Vagina (tissue), 2 donors: ENCODE measurements at regions not wholly inside any gene's neighbourhood (a gene's known extent, or its start where the extent isn't known, plus 50 kb on each side); places are given as distances from the start of the nearest gene placed in this dataset.
"Not testable (repeated sequence)": the region's sequence is repeated elsewhere in the genome, so short reads cannot be mapped to it uniquely, and the experiment has no call there.

Experiments
- DNase-seq, 2 donors: peaks; one replicate each; pipeline ENCODE4 v3.0.0-alpha.2; 2017; ENCODE audit errors: extremely low spot score in 2 of 2
- H3K27ac ChIP-seq: fragments of 200-600 bp; sonication (generic); one replicate; pipeline ENCODE4 v1.5.1; 2019
- H3K27me3 ChIP-seq: fragments of 200-600 bp; sonication (generic); one replicate; pipeline ENCODE4 v1.5.1; 2019
- H3K36me3 ChIP-seq, 2 donors: fragments of 200-600 bp; sonication (generic); one replicate each; pipeline ENCODE4 v1.5.1; 2017 to 2019
- H3K4me1 ChIP-seq: fragments of 200-600 bp; sonication (generic); one replicate; pipeline ENCODE4 v1.5.1; 2019
- H3K4me3 ChIP-seq, 2 donors: fragments of 200-600 bp; sonication (generic); 1 replicate in 1 of 2; 2 replicates in 1 of 2; pipeline ENCODE4 v1.5.1; 2016 to 2019
- H3K9me3 ChIP-seq: fragments of 200-600 bp; sonication (generic); one replicate; pipeline ENCODE4 v1.5.1; 2019
- POLR2A ChIP-seq, 2 donors: fragments of 450-650 bp; IDR thresholded peaks; one replicate each; pipeline ENCODE4 v1.6.1; 2017; ENCODE audit warnings: antibody characterized with exemption in 2 of 2, mild to moderate bottlenecking in 2 of 2, moderate library complexity in 2 of 2
- POLR2AphosphoS5 ChIP-seq, 2 donors: sonication (generic); formaldehyde crosslinking; IDR thresholded peaks; one replicate each; pipeline ENCODE4 v1.9.0; 2017; ENCODE audit warnings: antibody characterized with exemption in 2 of 2, mild to moderate bottlenecking in 2 of 2, low read depth in 1 of 2; ENCODE audit not compliant: insufficient read depth in 1 of 2
- intact Hi-C: fragments of 100-400 bp; cut with DNase I; formaldehyde crosslinking; loops from one replicate; pipeline ENCODE4 v1.15.1; 2023
- TF ChIP-seq, protein P1 (sequence below), 3 experiments: fragments of 450-650 bp in 2 of 3; fragments of 200-600 bp in 1 of 3; sonication (generic) in 1 of 3; IDR thresholded peaks; one replicate each; pipeline ENCODE4 v1.5.1; 2017 to 2019; ENCODE audit warnings: antibody characterized with exemption in 3 of 3, mild to moderate bottlenecking in 2 of 3, moderate library complexity in 2 of 3

DNA sequence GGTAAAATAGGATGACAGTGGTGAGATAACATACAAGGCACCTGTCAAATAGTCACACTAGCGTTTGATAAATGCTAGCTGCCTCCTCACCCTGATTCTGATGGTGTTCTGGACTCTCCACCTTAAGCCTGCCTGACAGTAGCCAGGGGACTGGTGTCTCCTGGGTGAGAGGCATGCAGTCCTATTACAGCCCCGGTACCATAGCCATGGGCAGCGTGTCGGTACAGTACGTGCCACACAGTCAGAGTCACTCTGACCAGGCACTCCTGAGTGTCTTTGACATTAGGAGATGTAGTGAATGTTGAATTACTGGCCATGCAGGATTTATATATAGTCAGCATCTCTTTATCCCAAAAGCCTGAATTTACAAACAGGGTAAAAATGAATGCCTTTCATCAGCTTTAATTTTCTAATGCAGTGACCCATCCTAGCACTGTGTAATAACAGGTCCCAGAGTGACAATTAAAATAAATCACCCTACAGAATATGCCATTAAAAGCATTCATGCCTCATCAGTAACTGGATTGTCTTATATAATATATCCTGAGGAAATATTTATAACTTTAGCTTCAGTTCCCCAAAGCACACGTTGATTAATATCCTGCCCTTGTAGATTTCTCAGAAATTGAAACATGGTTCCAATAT, 760.3 kb upstream of the SOX11 start:
- intact Hi-C loops, result no loop called here

DNA sequence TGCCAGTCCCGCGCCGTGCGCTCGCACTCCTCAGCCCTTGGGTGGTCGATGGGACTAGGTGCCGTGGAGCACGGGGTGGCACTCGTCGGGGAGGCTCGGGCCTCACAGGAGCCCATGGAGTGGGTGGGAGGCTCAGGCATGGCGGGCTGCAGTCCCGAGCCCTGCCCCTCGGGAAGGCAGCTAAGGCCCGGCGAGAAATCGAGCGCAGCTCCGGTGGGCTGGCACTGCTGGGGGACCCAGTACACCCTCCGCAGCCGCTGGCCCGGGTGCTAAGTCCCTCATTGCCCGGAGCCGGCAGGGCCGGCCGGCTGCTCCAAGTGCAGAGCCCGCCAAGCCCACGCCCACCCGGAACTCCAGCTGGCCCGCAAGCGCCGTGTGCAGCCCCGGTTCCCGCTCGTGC, 756.9 kb upstream of the SOX11 start:
- intact Hi-C loops, DNase-seq, H3K4me3 ChIP-seq: not testable (repeated sequence)

More for the DNA sequence above, 760.3 kb upstream of the SOX11 start:
- no peak for DNase-seq
- Histone ChIP-seq H3K36me3 (no peaks in the 10 kb centered on the region), H3K27ac (no peak overlapping the region), H3K4me1 (no peaks in the 10 kb centered on the region), H3K27me3 (no peaks in the 10 kb centered on the region), H3K9me3 (no peaks in the 10 kb centered on the region), H3K4me3 (no peak overlapping the region)
- TF ChIP-seq, protein P1, sequence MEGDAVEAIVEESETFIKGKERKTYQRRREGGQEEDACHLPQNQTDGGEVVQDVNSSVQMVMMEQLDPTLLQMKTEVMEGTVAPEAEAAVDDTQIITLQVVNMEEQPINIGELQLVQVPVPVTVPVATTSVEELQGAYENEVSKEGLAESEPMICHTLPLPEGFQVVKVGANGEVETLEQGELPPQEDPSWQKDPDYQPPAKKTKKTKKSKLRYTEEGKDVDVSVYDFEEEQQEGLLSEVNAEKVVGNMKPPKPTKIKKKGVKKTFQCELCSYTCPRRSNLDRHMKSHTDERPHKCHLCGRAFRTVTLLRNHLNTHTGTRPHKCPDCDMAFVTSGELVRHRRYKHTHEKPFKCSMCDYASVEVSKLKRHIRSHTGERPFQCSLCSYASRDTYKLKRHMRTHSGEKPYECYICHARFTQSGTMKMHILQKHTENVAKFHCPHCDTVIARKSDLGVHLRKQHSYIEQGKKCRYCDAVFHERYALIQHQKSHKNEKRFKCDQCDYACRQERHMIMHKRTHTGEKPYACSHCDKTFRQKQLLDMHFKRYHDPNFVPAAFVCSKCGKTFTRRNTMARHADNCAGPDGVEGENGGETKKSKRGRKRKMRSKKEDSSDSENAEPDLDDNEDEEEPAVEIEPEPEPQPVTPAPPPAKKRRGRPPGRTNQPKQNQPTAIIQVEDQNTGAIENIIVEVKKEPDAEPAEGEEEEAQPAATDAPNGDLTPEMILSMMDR (IDR thresholded peaks at IDR 0.05), result no peak
- TF ChIP-seq POLR2AphosphoS5 (IDR thresholded peaks at IDR 0.05; ENCODE audit: insufficient read depth in 1 of 2, low read depth in 1 of 2) (no peak), POLR2A (IDR thresholded peaks at IDR 0.05) (no peak)

DNA sequence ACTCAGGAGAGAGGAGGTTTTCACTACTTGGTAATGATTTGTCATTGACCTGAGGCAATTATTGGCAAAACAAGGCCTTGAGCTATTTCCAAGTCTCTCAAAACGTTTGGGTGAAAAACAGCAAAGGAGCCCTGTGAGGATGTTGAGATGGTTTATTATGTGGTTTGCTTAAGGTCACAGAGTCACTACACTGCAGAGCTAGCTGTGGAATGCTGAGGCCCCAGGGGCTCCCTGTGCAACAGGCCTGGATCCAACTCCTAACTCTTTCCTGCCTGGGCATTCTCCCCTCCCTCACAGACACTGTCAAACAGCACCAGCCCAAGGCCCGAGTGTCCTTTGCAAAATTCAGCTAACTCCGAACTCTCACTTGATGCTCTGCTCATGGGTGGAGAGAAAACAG, 754.6 kb upstream of the SOX11 start:
- H3K27ac ChIP-seq, result no peak overlapping the region
- no peaks in the 10 kb centered on the region for H3K4me1 ChIP-seq
- TF ChIP-seq, protein P1 (IDR thresholded peaks at IDR 0.05), result no peak
- no peak for TF ChIP-seq POLR2A (IDR thresholded peaks at IDR 0.05)
- no peak for TF ChIP-seq POLR2AphosphoS5 (IDR thresholded peaks at IDR 0.05; ENCODE audit: insufficient read depth in 1 of 2, low read depth in 1 of 2)
- H3K4me3 ChIP-seq, result no peak overlapping the region
- intact Hi-C loops, result no loop called here
- no peaks in the 10 kb centered on the region for H3K9me3 ChIP-seq
- no peaks in the 10 kb centered on the region for H3K36me3 ChIP-seq
- H3K27me3 ChIP-seq, result no peaks in the 10 kb centered on the region
- DNase-seq, result no peak

More for the DNA sequence above, 756.9 kb upstream of the SOX11 start:
- not testable (repeated sequence) for H3K9me3 ChIP-seq, H3K4me1 ChIP-seq, H3K36me3 ChIP-seq, H3K27ac ChIP-seq, H3K27me3 ChIP-seq

DNA sequence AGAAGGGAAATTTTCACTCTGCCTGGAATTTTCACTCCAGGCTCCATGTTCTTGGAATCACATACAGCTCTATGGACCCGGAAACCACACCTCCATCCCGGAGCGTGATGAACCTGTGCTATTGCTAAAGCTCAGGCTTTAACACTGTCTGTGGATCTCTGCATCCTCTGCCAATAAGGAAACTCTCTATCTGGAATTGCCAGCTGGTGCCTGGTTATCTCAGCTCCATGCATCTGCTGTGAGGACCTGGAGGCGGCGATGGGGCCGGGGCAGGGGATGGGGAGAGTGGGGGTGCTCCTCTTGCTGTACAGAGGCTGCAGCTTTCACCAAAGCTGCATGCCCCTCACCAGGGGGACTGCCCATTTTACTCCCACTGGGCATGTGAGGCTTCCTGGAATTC, 754.0 kb upstream of the SOX11 start:
- intact Hi-C loops, result no loop called here
- no peak for DNase-seq
- no peaks in the 10 kb centered on the region for H3K4me1 ChIP-seq
- H3K4me3 ChIP-seq, result no peak overlapping the region
- no peaks in the 10 kb centered on the region for H3K36me3 ChIP-seq
- no peaks in the 10 kb centered on the region for H3K27me3 ChIP-seq
- H3K27ac ChIP-seq, result no peak overlapping the region
- TF ChIP-seq POLR2AphosphoS5 (IDR thresholded peaks at IDR 0.05; ENCODE audit: insufficient read depth in 1 of 2, low read depth in 1 of 2) (no peak), POLR2A (IDR thresholded peaks at IDR 0.05) (no peak)
- TF ChIP-seq, protein P1 (IDR thresholded peaks at IDR 0.05), result no peak
- no peaks in the 10 kb centered on the region for H3K9me3 ChIP-seq

DNA sequence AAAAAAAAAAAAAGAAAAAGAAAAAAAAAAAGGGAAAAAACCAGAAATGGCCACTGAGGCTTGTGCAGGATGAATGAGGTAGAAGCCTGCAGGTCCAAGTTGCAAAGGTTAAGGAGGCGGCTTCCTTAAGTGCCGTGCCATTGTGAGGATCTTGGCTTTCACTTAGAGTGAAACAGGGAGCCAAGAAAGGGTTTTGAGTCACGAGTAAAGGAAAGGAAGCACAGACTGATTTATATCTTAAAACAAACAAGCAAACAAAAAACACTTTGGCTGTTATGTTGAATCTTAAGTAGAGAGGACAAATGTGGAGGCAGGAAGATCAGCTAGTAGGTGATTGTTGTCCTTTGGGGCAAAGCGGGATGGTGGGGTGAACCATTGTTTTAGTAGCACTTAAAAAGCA, 749.7 kb upstream of the SOX11 start:
- Histone ChIP-seq H3K4me3 (no peak overlapping the region), H3K27ac (no peak overlapping the region), H3K27me3 (no peaks in the 10 kb centered on the region), H3K9me3 (no peaks in the 10 kb centered on the region), H3K36me3 (no peaks in the 10 kb centered on the region), H3K4me1 (no peaks in the 10 kb centered on the region)
- intact Hi-C loops, result no loop called here
- TF ChIP-seq POLR2A (IDR thresholded peaks at IDR 0.05), result no peak
- no peak for DNase-seq

DNA sequence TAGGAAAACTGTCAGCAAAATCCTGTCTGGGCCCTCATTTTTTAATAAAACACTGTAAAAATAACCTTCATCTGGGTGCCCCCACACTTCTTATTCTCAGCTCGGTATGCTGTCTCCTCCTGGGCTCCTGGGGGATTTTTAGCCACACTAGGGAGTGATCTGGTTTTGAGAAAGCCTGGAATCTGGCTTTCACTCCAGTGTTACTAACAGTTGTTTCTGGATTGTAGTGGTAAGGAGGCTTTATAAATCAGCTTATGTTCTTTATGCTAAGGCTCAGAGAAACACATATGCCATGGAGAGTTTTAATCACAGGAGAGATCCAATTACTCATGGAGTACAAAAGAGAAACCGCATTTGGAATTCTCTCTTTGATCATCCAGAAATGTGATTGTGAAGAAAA, 744.3 kb upstream of the SOX11 start:
- intact Hi-C loops, result no loop called here
- Histone ChIP-seq H3K27ac (no peak overlapping the region), H3K27me3 (no peaks in the 10 kb centered on the region), H3K4me3 (no peak overlapping the region), H3K36me3 (no peaks in the 10 kb centered on the region), H3K4me1 (no peaks in the 10 kb centered on the region), H3K9me3 (no peaks in the 10 kb centered on the region)
- DNase-seq, result no peak
- TF ChIP-seq POLR2AphosphoS5 (IDR thresholded peaks at IDR 0.05; ENCODE audit: insufficient read depth in 1 of 2, low read depth in 1 of 2), result no peak
- TF ChIP-seq POLR2A (IDR thresholded peaks at IDR 0.05), result no peak
- TF ChIP-seq, protein P1 (IDR thresholded peaks at IDR 0.05), result no peak
